ENCODE measurements at regions not wholly inside any gene's neighbourhood (a gene's known extent, or its start where the extent isn't known, plus 50 kb on each side); places are given as distances from the start of the nearest gene placed in this dataset.

DNA sequence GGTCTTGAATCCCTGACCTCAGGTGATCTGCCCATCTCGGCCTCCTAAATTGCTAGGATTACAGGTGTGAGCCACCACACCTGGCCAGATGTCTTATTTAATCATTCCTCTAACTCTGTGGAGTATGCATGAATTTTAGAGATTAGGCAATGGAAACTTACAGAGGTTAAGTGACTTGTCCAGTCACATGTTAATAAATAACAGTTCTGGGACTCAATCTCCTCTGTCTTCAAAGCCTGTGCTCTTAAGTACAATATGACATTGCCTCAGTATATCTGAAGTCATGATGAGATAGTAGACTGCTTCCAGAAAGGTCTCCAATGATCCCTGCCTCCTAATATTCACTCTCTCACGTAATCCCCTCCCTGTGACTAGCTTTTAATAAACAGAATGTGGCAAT lies 72.9 kb upstream of the TDRD3 start:
- TF ChIP-seq, protein P1, sequence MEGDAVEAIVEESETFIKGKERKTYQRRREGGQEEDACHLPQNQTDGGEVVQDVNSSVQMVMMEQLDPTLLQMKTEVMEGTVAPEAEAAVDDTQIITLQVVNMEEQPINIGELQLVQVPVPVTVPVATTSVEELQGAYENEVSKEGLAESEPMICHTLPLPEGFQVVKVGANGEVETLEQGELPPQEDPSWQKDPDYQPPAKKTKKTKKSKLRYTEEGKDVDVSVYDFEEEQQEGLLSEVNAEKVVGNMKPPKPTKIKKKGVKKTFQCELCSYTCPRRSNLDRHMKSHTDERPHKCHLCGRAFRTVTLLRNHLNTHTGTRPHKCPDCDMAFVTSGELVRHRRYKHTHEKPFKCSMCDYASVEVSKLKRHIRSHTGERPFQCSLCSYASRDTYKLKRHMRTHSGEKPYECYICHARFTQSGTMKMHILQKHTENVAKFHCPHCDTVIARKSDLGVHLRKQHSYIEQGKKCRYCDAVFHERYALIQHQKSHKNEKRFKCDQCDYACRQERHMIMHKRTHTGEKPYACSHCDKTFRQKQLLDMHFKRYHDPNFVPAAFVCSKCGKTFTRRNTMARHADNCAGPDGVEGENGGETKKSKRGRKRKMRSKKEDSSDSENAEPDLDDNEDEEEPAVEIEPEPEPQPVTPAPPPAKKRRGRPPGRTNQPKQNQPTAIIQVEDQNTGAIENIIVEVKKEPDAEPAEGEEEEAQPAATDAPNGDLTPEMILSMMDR (IDR thresholded peaks at IDR 0.05): no peak
- H3K36me3 ChIP-seq: no peaks in the 10 kb centered on the region
- no peak for DNase-seq
- H3K4me1 ChIP-seq: no peaks in the 10 kb centered on the region
- H3K4me3 ChIP-seq: no peak overlapping the region
- no peak overlapping the region for H3K27ac ChIP-seq
- H3K9me3 ChIP-seq: no peaks in the 10 kb centered on the region
- H3K27me3 ChIP-seq: no peaks in the 10 kb centered on the region
- intact Hi-C loops (cut with DNase I; ENCODE audit: low total_unique reads): no loop called here

DNA sequence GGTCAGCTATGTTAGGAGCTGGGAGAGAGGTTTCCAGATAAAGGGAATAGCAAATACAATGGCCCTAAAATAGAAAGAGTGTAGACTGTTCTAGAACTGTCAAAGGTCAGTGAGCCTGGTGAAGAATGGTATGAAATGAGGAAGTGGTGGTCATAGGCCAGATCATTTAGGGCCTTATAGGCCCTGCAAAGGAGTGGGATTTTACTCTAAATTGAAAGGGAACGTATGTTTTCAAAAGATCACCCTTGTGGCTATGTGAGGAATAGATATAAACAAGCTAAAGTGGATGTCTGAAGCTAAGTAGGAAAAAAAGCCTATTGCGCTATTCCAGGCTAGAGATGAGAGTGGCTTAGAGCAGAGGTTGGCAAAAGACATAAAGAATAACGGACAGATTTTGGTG lies 70.7 kb upstream of the TDRD3 start:
- no peaks in the 10 kb centered on the region for H3K9me3 ChIP-seq
- intact Hi-C loops (cut with DNase I; ENCODE audit: low total_unique reads): no loop called here
- no peak overlapping the region for H3K27ac ChIP-seq
- no peaks in the 10 kb centered on the region for H3K27me3 ChIP-seq
- TF ChIP-seq, protein P1 (IDR thresholded peaks at IDR 0.05): no peak
- H3K36me3 ChIP-seq: no peaks in the 10 kb centered on the region
- DNase-seq: no peak
- H3K4me3 ChIP-seq: no peak overlapping the region
- H3K4me1 ChIP-seq: no peaks in the 10 kb centered on the region

DNA sequence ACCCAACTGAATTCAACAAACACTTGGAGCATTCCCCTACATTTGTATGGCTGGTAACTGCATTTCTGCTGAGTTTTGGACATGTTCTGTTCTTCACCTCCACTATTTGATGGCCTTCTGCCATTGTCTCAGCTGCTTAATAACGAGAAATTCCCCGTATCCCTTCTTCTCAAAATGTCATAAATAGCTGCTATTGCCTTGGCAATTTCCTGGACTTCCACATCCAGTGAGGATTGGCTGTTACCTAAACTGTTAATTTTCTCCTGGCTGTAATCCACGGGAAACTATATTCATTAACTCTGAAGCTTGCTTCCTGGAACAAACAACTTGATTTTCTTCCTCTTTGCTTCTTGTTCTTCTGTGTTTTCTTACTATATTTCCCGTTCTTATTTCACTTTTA lies 69.5 kb upstream of the TDRD3 start:
- H3K4me3 ChIP-seq: no peak overlapping the region
- intact Hi-C loops (cut with DNase I; ENCODE audit: low total_unique reads): no loop called here
- H3K27ac ChIP-seq: no peak overlapping the region
- H3K4me1 ChIP-seq: no peaks in the 10 kb centered on the region
- H3K9me3 ChIP-seq: no peaks in the 10 kb centered on the region
- H3K27me3 ChIP-seq: no peaks in the 10 kb centered on the region
- no peaks in the 10 kb centered on the region for H3K36me3 ChIP-seq
- TF ChIP-seq, protein P1 (IDR thresholded peaks at IDR 0.05): no peak
- no peak for DNase-seq

DNA sequence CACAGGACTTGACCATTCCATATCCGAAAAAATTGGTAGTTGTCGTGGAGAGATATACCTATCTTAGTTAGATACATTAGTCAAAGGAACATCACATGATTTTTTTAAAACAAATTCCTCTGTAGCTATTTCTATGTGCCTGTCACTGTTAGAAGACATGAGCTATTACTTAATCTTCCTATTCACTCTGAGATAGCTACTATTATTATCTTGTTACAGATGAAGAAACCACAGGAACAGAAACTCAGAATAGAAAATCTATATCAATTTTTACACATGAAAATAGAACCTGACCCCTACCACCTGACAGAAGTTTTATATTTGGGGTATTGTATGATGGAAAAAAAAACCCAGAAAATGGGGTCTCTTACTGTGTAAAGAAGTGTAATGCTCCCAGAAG lies 68.9 kb upstream of the TDRD3 start:
- H3K9me3 ChIP-seq: no peaks in the 10 kb centered on the region
- H3K36me3 ChIP-seq: no peaks in the 10 kb centered on the region
- H3K27ac ChIP-seq: no peak overlapping the region
- TF ChIP-seq, protein P1 (IDR thresholded peaks at IDR 0.05): no peak
- H3K4me3 ChIP-seq: no peak overlapping the region
- intact Hi-C loops (cut with DNase I; ENCODE audit: low total_unique reads): no loop called here
- DNase-seq: no peak
- H3K4me1 ChIP-seq: no peaks in the 10 kb centered on the region
- no peaks in the 10 kb centered on the region for H3K27me3 ChIP-seq

DNA sequence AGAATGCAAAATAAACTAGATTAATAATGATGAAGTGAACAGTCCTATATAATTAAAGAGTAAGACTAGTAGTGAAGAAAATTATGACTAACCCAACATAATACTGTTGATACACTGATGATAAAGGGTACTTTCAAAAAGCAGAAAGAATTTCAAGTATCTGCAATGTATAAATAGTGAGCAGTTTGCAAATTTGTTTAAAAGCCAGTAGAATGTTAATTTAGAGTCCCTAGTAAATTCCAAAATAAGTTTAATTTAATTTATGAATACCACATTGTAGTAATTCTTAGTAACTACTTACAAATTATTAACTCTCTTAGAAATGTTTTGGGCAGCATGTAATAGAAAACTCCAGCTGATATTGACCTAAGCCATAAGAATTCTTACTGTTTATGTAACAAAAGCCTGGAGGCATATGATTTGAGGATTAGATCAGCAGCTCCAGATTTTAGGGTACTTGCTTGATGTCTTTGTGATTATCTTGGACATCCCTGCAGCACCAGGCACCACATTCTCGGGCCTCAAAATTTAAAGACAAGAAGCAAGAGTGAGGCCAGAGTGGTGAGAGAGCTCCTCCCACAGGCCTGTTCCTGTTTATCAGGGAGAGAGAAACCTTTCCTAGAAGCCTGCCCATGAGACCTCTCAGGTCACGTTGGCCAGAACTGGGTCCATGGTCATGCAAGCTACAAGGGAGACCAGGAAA lies 67.6 kb upstream of the TDRD3 start:
- TF ChIP-seq, protein P1 (IDR thresholded peaks at IDR 0.05): peak in 1 of 2 experiments; percentile 8
- no peaks in the 10 kb centered on the region for H3K4me1 ChIP-seq
- intact Hi-C loops (cut with DNase I; ENCODE audit: low total_unique reads): no loop called here
- H3K9me3 ChIP-seq: no peaks in the 10 kb centered on the region
- H3K4me3 ChIP-seq: no peak overlapping the region
- no peak overlapping the region for H3K27ac ChIP-seq
- H3K27me3 ChIP-seq: no peaks in the 10 kb centered on the region
- no peak for DNase-seq
- no peaks in the 10 kb centered on the region for H3K36me3 ChIP-seq

Data from tibial artery (tissue), 4 donors.